ENCODE measurements at regions not wholly inside any gene's neighbourhood (a gene's known extent, or its start where the extent isn't known, plus 50 kb on each side); places are given as distances from the start of the nearest gene placed in this dataset.

DNA sequence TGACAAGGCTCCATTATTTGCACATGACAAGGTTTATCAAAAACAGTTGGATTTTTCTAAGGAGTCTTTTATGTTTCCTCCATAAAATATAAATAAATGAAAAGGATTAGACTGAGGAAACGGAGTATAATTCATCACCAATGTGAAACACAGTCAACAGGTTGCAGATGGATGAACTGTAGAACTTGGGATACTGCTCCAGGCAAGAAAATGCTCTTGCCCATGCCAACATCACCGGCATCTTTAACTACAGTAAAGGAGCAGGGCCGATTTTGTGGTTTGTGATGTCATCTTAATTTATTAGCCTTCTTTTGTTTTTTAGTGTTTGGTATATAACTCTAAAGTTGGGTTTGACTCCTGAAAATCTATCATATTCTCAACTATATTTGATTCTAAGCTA lies 577.3 kb downstream of the EPHA4 start:
- no peak overlapping the region for H3K4me3 ChIP-seq (ENCODE audit: low read length, poor library complexity, severe bottlenecking)
- no peaks in the 10 kb centered on the region for H4K20me1 ChIP-seq (ENCODE audit: insufficient read depth, low read length, poor library complexity, severe bottlenecking)

DNA sequence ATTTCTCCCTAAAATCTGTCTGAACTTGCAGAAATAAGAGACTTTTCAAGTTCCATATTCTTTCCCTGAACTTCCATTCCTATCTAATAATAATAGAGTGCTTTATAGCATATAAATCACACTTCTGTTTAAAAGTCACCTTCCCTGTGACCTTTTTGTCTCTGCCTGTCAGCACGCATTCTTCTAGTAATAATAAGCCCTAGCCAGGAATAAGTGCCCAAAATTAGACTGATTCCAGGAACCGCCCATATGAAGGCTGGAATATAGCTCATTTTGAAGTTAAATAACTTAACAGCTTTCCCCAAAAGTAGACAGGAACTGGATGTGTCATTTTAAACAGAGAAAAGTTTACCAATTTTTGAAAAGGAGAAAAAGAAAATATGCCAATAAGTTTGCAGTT lies 576.5 kb downstream of the EPHA4 start:
- Histone ChIP-seq H3K4me3 (ENCODE audit: low read length, poor library complexity, severe bottlenecking) (no peak overlapping the region), H4K20me1 (ENCODE audit: insufficient read depth, low read length, poor library complexity, severe bottlenecking) (no peaks in the 10 kb centered on the region), H3K4me1 (ENCODE audit: insufficient read depth, low read length, poor library complexity, severe bottlenecking) (no peaks in the 10 kb centered on the region), H3K36me3 (ENCODE audit: insufficient read depth, low read length) (no peaks in the 10 kb centered on the region), H3K9ac (ENCODE audit: low read depth, low read length, poor library complexity, severe bottlenecking) (no peak overlapping the region), H3K9me3 (ENCODE audit: insufficient read depth, low read depth, low read length) (no peaks in the 10 kb centered on the region), H2AFZ (ENCODE audit: low read length) (no peak overlapping the region), H3K4me2 (ENCODE audit: low read depth, low read length, poor library complexity, severe bottlenecking) (no peak overlapping the region), H3F3A (ENCODE audit: low read depth) (no peaks in the 10 kb centered on the region), H3K79me2 (ENCODE audit: insufficient read depth, low read length) (no peaks in the 10 kb centered on the region), H3K27me3 (ENCODE audit: insufficient read depth, low read length, poor library complexity, severe bottlenecking) (no peaks in the 10 kb centered on the region), H3K9me2 (replicated peaks; ENCODE audit: low read depth, low read length) (no peaks in the 10 kb centered on the region)
- TF ChIP-seq, protein P1, sequence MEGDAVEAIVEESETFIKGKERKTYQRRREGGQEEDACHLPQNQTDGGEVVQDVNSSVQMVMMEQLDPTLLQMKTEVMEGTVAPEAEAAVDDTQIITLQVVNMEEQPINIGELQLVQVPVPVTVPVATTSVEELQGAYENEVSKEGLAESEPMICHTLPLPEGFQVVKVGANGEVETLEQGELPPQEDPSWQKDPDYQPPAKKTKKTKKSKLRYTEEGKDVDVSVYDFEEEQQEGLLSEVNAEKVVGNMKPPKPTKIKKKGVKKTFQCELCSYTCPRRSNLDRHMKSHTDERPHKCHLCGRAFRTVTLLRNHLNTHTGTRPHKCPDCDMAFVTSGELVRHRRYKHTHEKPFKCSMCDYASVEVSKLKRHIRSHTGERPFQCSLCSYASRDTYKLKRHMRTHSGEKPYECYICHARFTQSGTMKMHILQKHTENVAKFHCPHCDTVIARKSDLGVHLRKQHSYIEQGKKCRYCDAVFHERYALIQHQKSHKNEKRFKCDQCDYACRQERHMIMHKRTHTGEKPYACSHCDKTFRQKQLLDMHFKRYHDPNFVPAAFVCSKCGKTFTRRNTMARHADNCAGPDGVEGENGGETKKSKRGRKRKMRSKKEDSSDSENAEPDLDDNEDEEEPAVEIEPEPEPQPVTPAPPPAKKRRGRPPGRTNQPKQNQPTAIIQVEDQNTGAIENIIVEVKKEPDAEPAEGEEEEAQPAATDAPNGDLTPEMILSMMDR (conservative IDR thresholded peaks at IDR 0.05; ENCODE audit: low read length) = no peak
- TF ChIP-seq EZH2phosphoT487 (IDR thresholded peaks at IDR 0.05; ENCODE audit: borderline replicate concordance) = no peak

More for the DNA sequence above, 577.3 kb downstream of the EPHA4 start:
- Histone ChIP-seq H3K9me3 (ENCODE audit: insufficient read depth, low read depth, low read length) (no peaks in the 10 kb centered on the region), H3K4me2 (ENCODE audit: low read depth, low read length, poor library complexity, severe bottlenecking) (no peak overlapping the region), H3F3A (ENCODE audit: low read depth) (no peaks in the 10 kb centered on the region), H3K9me2 (replicated peaks; ENCODE audit: low read depth, low read length) (no peaks in the 10 kb centered on the region), H3K79me2 (ENCODE audit: insufficient read depth, low read length) (no peaks in the 10 kb centered on the region), H2AFZ (ENCODE audit: low read length) (no peak overlapping the region), H3K4me1 (ENCODE audit: insufficient read depth, low read length, poor library complexity, severe bottlenecking) (no peaks in the 10 kb centered on the region), H3K36me3 (ENCODE audit: insufficient read depth, low read length) (no peaks in the 10 kb centered on the region), H3K27me3 (ENCODE audit: insufficient read depth, low read length, poor library complexity, severe bottlenecking) (no peaks in the 10 kb centered on the region), H3K9ac (ENCODE audit: low read depth, low read length, poor library complexity, severe bottlenecking) (no peak overlapping the region)
- TF ChIP-seq EZH2phosphoT487 (IDR thresholded peaks at IDR 0.05; ENCODE audit: borderline replicate concordance) = no peak
- TF ChIP-seq, protein P1 (conservative IDR thresholded peaks at IDR 0.05; ENCODE audit: low read length) = no peak

DNA sequence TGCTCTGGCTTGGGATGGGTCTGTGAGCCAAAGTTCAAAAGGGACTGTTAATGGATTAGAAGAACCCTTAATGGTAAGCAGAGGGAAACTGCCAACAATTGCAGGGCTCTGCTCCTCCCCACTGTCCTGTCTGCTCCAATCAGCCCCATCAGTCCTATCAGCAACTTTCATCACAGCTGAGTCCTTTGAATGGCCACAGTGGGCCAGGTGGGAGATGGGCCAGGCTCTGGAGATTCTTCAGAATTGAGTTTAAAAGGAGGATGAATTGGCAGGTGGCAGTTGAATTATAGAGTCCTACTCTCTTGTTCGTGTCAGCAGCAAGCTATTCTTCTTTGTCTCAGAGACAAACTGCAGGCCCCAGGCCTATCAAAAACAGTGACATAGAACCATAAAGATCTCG lies 573.9 kb downstream of the EPHA4 start:
- Histone ChIP-seq H2AFZ (ENCODE audit: low read length) (no peak overlapping the region), H4K20me1 (ENCODE audit: insufficient read depth, low read length, poor library complexity, severe bottlenecking) (no peaks in the 10 kb centered on the region), H3K4me3 (ENCODE audit: low read length, poor library complexity, severe bottlenecking) (no peak overlapping the region), H3K9ac (ENCODE audit: low read depth, low read length, poor library complexity, severe bottlenecking) (no peak overlapping the region), H3K27me3 (ENCODE audit: insufficient read depth, low read length, poor library complexity, severe bottlenecking) (no peaks in the 10 kb centered on the region), H3K79me2 (ENCODE audit: insufficient read depth, low read length) (no peaks in the 10 kb centered on the region), H3F3A (ENCODE audit: low read depth) (no peaks in the 10 kb centered on the region), H3K4me2 (ENCODE audit: low read depth, low read length, poor library complexity, severe bottlenecking) (no peak overlapping the region), H3K9me3 (ENCODE audit: insufficient read depth, low read depth, low read length) (no peaks in the 10 kb centered on the region), H3K36me3 (ENCODE audit: insufficient read depth, low read length) (no peaks in the 10 kb centered on the region), H3K4me1 (ENCODE audit: insufficient read depth, low read length, poor library complexity, severe bottlenecking) (no peaks in the 10 kb centered on the region), H3K9me2 (replicated peaks; ENCODE audit: low read depth, low read length) (no peaks in the 10 kb centered on the region)
- TF ChIP-seq, protein P1 (conservative IDR thresholded peaks at IDR 0.05; ENCODE audit: low read length) = no peak
- no peak for TF ChIP-seq EZH2phosphoT487 (IDR thresholded peaks at IDR 0.05; ENCODE audit: borderline replicate concordance)

Measured in Loucy (cell line).